K562 (cell line): ENCODE measurements at regions not wholly inside any gene's neighbourhood (a gene's known extent, or its start where the extent isn't known, plus 50 kb on each side); places are given as distances from the start of the nearest gene placed in this dataset.

Experiments used
- ATAC-seq: fragments of 200-7000 bp; cut with Tn5 transposase; 3 replicates; pipeline ENCODE4 v1.9.1; 2020; ENCODE audit warnings: moderate library complexity
- BruUV-seq: library from RNA; stranded (reverse); fragments of 400-500 nt; replicated peaks from 2 replicates; lab custom pipeline; 2021; lab: Mats Ljungman, UMichigan
- CTCF ChIA-PET: fragments of 300-600 bp; formaldehyde crosslinking; extraction: SDS; loops from one replicate; lab custom pipeline; 2021; ENCODE audit warnings: low intra/inter-chr PET ratio; lab: Yijun Ruan, JAX
- POLR2A ChIA-PET: fragments of 300-600, 350-650 bp; sonication (Branson Sonifier 250); formaldehyde crosslinking; extraction: SDS; loops from one replicate; lab custom pipeline; 2021; ENCODE audit warnings: antibody characterized with exemption, inconsistent platforms; lab: Yijun Ruan, JAX
- DNase-seq, 4 experiments: peaks; one replicate each; pipeline versions ENCODE4 v3.0.0 to v3.0.0-alpha.2; 2011 to 2018; ENCODE audit warnings: low spot score in 3 of 4, mixed read lengths in 3 of 4; ENCODE audit errors: extremely low read depth in 1 of 4
- FAIRE-seq: peaks from 2 replicates; lab custom pipeline; 2011; peaks lifted over from hg19 to GRCh38; lab: Jason Lieb, UNC
- H2AFZ ChIP-seq: 2 replicates; pipeline ENCODE4 v1.6.0; 2011; ENCODE audit warnings: low read depth, low read length, control low read depth, inconsistent platforms
- H3K27ac ChIP-seq: fragments of 200-600 bp; 3 replicates; pipeline ENCODE4 v1.8.0; 2011; ENCODE audit warnings: low read depth, mild to moderate bottlenecking, control low read depth, inconsistent platforms, low read length, moderate library complexity, mixed read lengths; ENCODE audit errors: extremely low read depth
- H3K27me3 ChIP-seq, 2 experiments: fragments of 300-600 bp in 1 of 2; 2 replicates in 1 of 2; 3 replicates in 1 of 2; pipeline versions ENCODE4 v1.6.0 to v1.8.0; 2011; ENCODE audit warnings: inconsistent platforms in 2 of 2, low read length in 2 of 2, mild to moderate bottlenecking in 1 of 2, mixed read lengths in 1 of 2, moderate library complexity in 1 of 2; ENCODE audit not compliant: control insufficient read depth in 2 of 2, insufficient read depth in 2 of 2
- H3K36me3 ChIP-seq: fragments of 300-600 bp; 3 replicates; pipeline ENCODE4 v1.8.0; 2011; ENCODE audit warnings: mild to moderate bottlenecking, low read length, inconsistent platforms; ENCODE audit not compliant: control insufficient read depth, insufficient read depth
- H3K4me1 ChIP-seq, 2 experiments: fragments of 200-600 bp in 1 of 2; replicated peaks in 1 of 2; 2 replicates in 1 of 2; 3 replicates in 1 of 2; pipeline versions ENCODE4 v1.5.1 to v1.8.0; 2011; ENCODE audit warnings: inconsistent platforms in 2 of 2, low read length in 2 of 2, mild to moderate bottlenecking in 1 of 2, mixed read lengths in 1 of 2, moderate library complexity in 1 of 2; ENCODE audit not compliant: control insufficient read depth in 2 of 2, insufficient read depth in 2 of 2
- H3K4me2 ChIP-seq: 2 replicates; pipeline ENCODE4 v1.6.1; 2011; ENCODE audit warnings: low read length, control low read depth, inconsistent platforms, mixed read lengths; ENCODE audit not compliant: insufficient read depth
- H3K4me3 ChIP-seq: fragments of 200-600 bp; sonication (generic), shearing (Covaris generic); 2 replicates; pipeline ENCODE4 v1.5.1; 2016; ENCODE audit warnings: control low read depth, inconsistent platforms
- H3K79me2 ChIP-seq: fragments of 200-600 bp; 3 replicates; pipeline ENCODE4 v1.8.0; 2011; ENCODE audit warnings: low read length, inconsistent platforms; ENCODE audit not compliant: control insufficient read depth, insufficient read depth
- H3K9ac ChIP-seq, 2 experiments: 2 replicates each; pipeline versions ENCODE4 v1.6.0 to v1.6.1; 2011; ENCODE audit warnings: low read depth in 2 of 2, low read length in 2 of 2, control low read depth in 1 of 2, inconsistent platforms in 1 of 2, mild to moderate bottlenecking in 1 of 2, mixed read lengths in 1 of 2; ENCODE audit not compliant: insufficient read depth in 1 of 2
- H3K9me1 ChIP-seq: one replicate; pipeline ENCODE4 v1.6.0; 2011; ENCODE audit warnings: inconsistent platforms, mild to moderate bottlenecking, low read length, moderate library complexity; ENCODE audit not compliant: control insufficient read depth, insufficient read depth
- H3K9me3 ChIP-seq: replicated peaks from 2 replicates; pipeline ENCODE4 v1.5.1; 2011; ENCODE audit warnings: low read depth, low read length, inconsistent platforms; ENCODE audit not compliant: control insufficient read depth, insufficient read depth
- H4K20me1 ChIP-seq: replicated peaks from 2 replicates; pipeline ENCODE4 v1.6.1; 2011; ENCODE audit warnings: low read length, inconsistent platforms, mixed read lengths; ENCODE audit not compliant: control insufficient read depth, insufficient read depth
- PBX2 ChIP-seq, 2 experiments: IDR thresholded peaks in 1 of 2; conservative IDR thresholded peaks in 1 of 2; 2 replicates each; pipeline ENCODE4 v1.6.1; 2016; ENCODE audit warnings: low read depth in 2 of 2, mild to moderate bottlenecking in 1 of 2, missing compliant biosample characterization in 1 of 2, missing genetic modification characterization in 1 of 2, moderate library complexity in 1 of 2
- ZNF146 ChIP-seq: IDR thresholded peaks from one replicate; pipeline ENCODE4 v1.6.1; 2018; ENCODE audit warnings: missing compliant biosample characterization; ENCODE audit not compliant: unreplicated experiment
- WGBS: fragments of 100-300 bp; shearing (Covaris generic); methylation state at CpG from one replicate; pipeline ENCODE4 v1.1.6; 2016; ENCODE audit warnings: low coverage, mixed read lengths; ENCODE audit not compliant: insufficient coverage; ENCODE audit errors: missing lambda C conversion rate; 5-methylcytosine and 5-hydroxymethylcytosine counted together
- in situ Hi-C: fragments of 300-500 bp; cut with MboI; formaldehyde crosslinking; loops from 4 replicates; pipeline ENCODE4 v1.15.0; 2018; ENCODE audit warnings: inconsistent platforms, mixed read lengths
- intact Hi-C: fragments of 100-400 bp; cut with micrococcal nuclease; formaldehyde crosslinking; loops from 2 replicates; pipeline ENCODE4 v1.14.2; 2022

- Histone ChIP-seq H3K36me3 (no peaks in the 10 kb centered on the region), H3K9me1 (no peaks in the 10 kb centered on the region), H3K79me2 (no peaks in the 10 kb centered on the region), H3K4me1 (no peaks in the 10 kb centered on the region), H3K27ac (no peak overlapping the region), H4K20me1 (no peaks in the 10 kb centered on the region), H3K9me3 (no peaks in the 10 kb centered on the region), H3K27me3 (peaks cover 7 to 17% of the 10 kb centered on the region in 2 experiments; a peak in 3 of 5 replicates), H2AFZ (no peak overlapping the region), H3K4me3 (no peak overlapping the region), H3K4me2 (no peak overlapping the region), H3K9ac (no peak overlapping the region)
- CTCF ChIA-PET, result interaction anchor here (0.5 kb wide), 1 partner anchor 38 kb away, joined by 4 read pairs; no protein-coding TSS in a partner anchor
- POLR2A ChIA-PET, result interaction anchor here (1.0 kb wide), 1 partner anchor 8 kb away, joined by 3 read pairs; no protein-coding TSS in a partner anchor
- BruUV-seq, result no TSS peak
- TF ChIP-seq PBX2 (CRISPR knock-in tag; IDR thresholded peaks at IDR 0.05; ENCODE audit: low read depth) (no peak), PBX2 (tag; conservative IDR thresholded peaks at IDR 0.05; ENCODE audit: low read depth) (peak; percentile 60), ZNF146 (CRISPR knock-in tag) (no peak)
- FAIRE-seq, result no peak
- 0% methylated on average over 2 of the region's 2 CpGs for WGBS
- ATAC-seq, result no peak
- intact Hi-C loops, result no loop called here
- in situ Hi-C loops, result no loop called here
- DNase-seq, result no peak
Measured at GRCh38 chr5:36382890-36383289, 81.2 kb upstream of the RANBP3L start.
